Bronchial epithelial cell (primary cell): ENCODE measurements at regions not wholly inside any gene's neighbourhood (a gene's known extent, or its start where the extent isn't known, plus 50 kb on each side); places are given as distances from the start of the nearest gene placed in this dataset.

Experiments used
- DNase-seq: peaks from one replicate; pipeline ENCODE4 v3.0.0-alpha.2; 2010; ENCODE audit warnings: low read depth
- FAIRE-seq: peaks from 2 replicates; lab custom pipeline; 2011; peaks lifted over from hg19 to GRCh38; lab: Jason Lieb, UNC
- H3K27me3 ChIP-seq: 2 replicates; pipeline ENCODE4 v1.5.1; 2011; ENCODE audit warnings: low read length; ENCODE audit not compliant: control insufficient read depth, insufficient read depth
- H3K36me3 ChIP-seq: 2 replicates; pipeline ENCODE4 v1.5.1; 2011; ENCODE audit warnings: low read length; ENCODE audit not compliant: control insufficient read depth, insufficient read depth
- H3K4me3 ChIP-seq: 2 replicates; pipeline ENCODE4 v1.5.1; 2011; ENCODE audit warnings: mild to moderate bottlenecking, low read depth, low read length, control low read depth
- TF ChIP-seq, protein P1 (sequence below): IDR thresholded peaks from 2 replicates; pipeline ENCODE4 v1.5.1; 2011; ENCODE audit warnings: mild to moderate bottlenecking, moderate library complexity, low read length, control low read depth, inconsistent platforms; ENCODE audit not compliant: insufficient read depth, severe bottlenecking

DNA sequence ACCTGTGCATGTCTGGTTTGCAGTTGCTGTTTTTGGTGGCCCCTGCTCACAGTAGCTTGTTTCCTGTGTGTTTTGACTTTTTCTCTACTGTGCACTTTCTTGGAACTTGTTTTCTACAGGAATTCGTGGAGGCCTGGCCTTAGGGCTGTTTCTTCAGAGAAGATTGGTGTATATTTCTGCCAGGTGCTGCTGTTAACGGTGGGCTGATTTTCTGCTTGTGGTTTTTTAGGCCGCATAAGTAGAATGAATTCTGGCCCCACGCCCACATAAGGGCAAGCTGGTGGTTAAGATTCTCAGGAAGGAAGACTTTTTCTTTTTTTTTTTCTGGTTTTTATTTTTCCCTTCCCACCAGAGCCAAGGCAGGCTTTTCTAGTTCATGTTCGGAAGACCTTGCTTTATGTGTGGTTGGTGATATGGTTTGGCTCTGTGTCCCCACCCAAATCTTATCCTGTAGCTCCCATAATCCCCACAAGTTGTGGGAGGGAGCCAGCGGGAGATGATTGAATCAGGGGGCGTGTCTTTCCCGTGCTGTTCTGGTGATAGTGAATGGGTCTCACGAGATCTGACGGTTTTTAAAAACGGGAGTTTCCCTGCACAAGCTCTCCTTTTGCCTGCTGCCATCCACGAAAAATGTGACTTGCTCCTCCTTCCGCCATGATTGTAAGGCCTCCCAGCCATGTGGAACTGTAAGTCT, 71.5 kb upstream of the DISP3 start:
- H3K27me3 ChIP-seq, result no peaks in the 10 kb centered on the region
- no peak overlapping the region for H3K4me3 ChIP-seq
- FAIRE-seq (no peak), DNase-seq (no peak)
- TF ChIP-seq, protein P1, sequence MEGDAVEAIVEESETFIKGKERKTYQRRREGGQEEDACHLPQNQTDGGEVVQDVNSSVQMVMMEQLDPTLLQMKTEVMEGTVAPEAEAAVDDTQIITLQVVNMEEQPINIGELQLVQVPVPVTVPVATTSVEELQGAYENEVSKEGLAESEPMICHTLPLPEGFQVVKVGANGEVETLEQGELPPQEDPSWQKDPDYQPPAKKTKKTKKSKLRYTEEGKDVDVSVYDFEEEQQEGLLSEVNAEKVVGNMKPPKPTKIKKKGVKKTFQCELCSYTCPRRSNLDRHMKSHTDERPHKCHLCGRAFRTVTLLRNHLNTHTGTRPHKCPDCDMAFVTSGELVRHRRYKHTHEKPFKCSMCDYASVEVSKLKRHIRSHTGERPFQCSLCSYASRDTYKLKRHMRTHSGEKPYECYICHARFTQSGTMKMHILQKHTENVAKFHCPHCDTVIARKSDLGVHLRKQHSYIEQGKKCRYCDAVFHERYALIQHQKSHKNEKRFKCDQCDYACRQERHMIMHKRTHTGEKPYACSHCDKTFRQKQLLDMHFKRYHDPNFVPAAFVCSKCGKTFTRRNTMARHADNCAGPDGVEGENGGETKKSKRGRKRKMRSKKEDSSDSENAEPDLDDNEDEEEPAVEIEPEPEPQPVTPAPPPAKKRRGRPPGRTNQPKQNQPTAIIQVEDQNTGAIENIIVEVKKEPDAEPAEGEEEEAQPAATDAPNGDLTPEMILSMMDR, result no peak
- H3K36me3 ChIP-seq, result no peaks in the 10 kb centered on the region

DNA sequence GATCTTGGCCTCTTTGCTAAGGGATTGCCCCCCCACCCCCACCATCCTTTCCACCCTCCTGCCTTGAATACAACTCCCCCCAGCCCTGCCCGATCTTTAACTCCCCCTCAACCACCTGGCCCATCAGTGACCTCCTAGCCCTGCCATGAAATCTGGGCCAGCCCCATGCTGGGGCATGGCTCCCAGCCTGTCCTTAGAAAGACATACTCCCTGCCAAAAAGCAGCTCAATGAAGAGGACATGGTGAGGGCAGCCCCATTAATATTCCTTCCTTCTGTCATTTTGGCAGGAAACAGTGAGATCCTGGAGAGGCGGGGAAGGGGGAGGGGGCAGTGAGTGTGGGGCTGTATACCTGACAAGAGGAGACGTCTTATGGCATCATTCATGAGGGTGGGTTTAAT, 66.8 kb upstream of the DISP3 start:
- Histone ChIP-seq H3K4me3 (no peak overlapping the region), H3K27me3 (no peaks in the 10 kb centered on the region), H3K36me3 (no peaks in the 10 kb centered on the region)
- FAIRE-seq (no peak), DNase-seq (no peak)
- TF ChIP-seq, protein P1, result no peak

DNA sequence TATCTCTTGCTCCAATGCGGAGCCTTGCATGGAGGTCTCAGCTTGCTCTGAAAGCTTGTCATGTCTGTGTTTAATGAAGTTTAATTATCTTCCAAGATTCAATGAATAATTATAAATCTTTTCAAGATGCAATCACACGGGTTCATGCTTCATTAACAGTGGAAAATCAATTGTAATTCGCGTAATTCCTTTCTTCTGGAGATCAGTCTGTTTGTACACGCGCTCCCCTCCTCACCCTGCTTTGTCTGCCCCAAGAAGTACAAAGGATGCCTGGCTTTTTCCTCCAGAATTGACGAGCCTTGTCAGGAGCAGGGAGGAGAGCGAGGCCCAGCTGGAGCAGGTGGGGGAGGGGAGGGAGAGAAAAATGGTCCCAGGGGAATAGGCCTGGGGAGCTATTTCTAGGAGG, 65.0 kb upstream of the DISP3 start:
- no peaks in the 10 kb centered on the region for H3K27me3 ChIP-seq
- TF ChIP-seq, protein P1, result no peak
- no peaks in the 10 kb centered on the region for H3K36me3 ChIP-seq
- H3K4me3 ChIP-seq, result no peak overlapping the region
- DNase-seq, result no peak
- FAIRE-seq, result no peak

DNA sequence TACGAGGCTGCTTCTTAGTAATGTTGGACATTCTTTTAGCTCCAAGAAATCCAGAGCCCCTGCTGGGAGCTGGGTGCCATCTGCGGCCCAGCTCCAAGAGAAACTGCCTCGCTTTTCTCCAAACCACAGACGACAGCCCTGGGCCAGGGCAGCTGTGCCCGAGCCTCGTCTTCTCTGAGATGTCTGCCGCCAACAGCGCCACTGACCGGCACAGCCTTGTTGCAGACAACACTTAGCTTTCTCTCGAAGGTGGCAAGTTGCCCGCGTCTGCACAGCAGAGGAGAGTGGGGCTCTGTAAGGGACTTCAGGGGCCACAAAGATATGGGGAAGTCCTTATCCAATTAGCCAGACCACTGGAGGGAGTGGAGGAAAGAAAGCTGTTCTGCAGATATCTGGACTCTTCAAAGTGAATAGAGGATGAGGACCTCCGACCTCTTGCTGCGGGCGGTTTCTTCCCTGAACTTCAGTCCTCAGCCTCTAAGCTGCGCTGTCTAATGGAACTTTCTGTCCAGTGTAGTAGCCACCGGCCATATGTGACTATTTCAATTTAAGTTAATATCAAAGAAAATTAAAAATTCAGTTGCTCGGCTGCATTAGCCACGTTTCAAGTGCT, 63.9 kb upstream of the DISP3 start:
- TF ChIP-seq, protein P1, result no peak
- H3K27me3 ChIP-seq, result no peaks in the 10 kb centered on the region
- no peak for DNase-seq
- H3K4me3 ChIP-seq, result no peak overlapping the region
- no peaks in the 10 kb centered on the region for H3K36me3 ChIP-seq
- FAIRE-seq, result no peak

DNA sequence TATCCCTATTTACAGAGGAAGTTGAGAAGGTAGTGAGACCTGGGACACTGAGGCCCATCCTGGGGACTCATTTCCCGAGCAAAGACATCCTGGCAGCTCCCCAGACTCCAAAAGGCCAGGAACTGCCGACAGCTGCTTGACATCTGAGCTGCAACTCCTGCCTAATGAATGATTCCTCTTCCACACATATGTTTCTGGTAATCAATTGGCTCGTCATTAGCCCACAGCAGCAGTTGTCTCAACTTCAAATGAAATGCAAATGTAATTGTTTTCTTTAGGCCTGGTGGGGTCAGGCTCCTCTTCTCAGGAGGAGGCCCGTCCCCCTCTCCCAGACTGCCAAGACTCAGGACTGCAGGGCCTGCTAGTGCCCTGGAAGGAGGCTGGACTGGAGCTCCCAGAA, 61.8 kb upstream of the DISP3 start:
- H3K36me3 ChIP-seq, result no peaks in the 10 kb centered on the region
- FAIRE-seq (no peak), DNase-seq (no peak)
- TF ChIP-seq, protein P1, result no peak
- H3K4me3 ChIP-seq, result no peak overlapping the region
- no peaks in the 10 kb centered on the region for H3K27me3 ChIP-seq

DNA sequence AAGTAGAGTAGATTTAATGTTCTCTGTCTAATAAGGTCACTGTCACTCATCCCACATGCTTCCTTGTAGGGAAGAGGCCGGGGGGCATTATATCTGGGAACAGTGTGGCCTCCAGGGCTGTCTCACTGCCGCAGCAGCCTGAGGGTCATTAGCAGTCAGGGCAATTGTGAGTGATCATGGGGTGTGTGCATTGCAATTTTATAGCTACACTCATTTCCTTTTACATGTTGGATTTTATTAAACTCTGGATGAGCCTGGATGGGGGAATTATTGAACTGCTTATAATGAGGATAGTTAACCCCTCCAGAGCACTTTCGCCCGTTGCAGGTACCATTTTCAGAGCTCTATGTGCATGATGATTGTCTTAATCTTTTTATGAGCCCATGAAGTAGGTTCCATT, 60.9 kb upstream of the DISP3 start:
- no peak for FAIRE-seq
- DNase-seq, result no peak
- Histone ChIP-seq H3K36me3 (no peaks in the 10 kb centered on the region), H3K4me3 (no peak overlapping the region), H3K27me3 (no peaks in the 10 kb centered on the region)
- TF ChIP-seq, protein P1, result no peak
